ENCODE measurements at regions not wholly inside any gene's neighbourhood (a gene's known extent, or its start where the extent isn't known, plus 50 kb on each side); places are given as distances from the start of the nearest gene placed in this dataset.
"Not testable (repeated sequence)": the region's sequence is repeated elsewhere in the genome, so short reads cannot be mapped to it uniquely, and the experiment has no call there.

GRCh38 chrX:13179586-13179985 is 135.2 kb upstream of the FAM9C start:
- no peak for DNase-seq

GRCh38 chrX:13179100-13179499 is 134.7 kb upstream of the FAM9C start:
- no peak for DNase-seq

- no peak for DNase-seq
These were observed 133.6 kb upstream of the FAM9C start for GRCh38 chrX:13177921-13178566.

- no peak for DNase-seq
These were observed 130.6 kb upstream of the FAM9C start for GRCh38 chrX:13175056-13175455.

GRCh38 chrX:13170966-13171558 is 126.6 kb upstream of the FAM9C start:
- DNase-seq = no peak

- DNase-seq = no peak
These were observed 125.3 kb upstream of the FAM9C start for GRCh38 chrX:13169684-13170083.

GRCh38 chrX:13168269-13168668 is 123.8 kb upstream of the FAM9C start:
- DNase-seq = no peak

- DNase-seq = no peak
These were observed 123.2 kb upstream of the FAM9C start for GRCh38 chrX:13167481-13168231.

GRCh38 chrX:13165266-13166189 is 121.1 kb upstream of the FAM9C start:
- no peak for DNase-seq

- DNase-seq = no peak
These were observed 120.2 kb upstream of the FAM9C start for GRCh38 chrX:13164611-13165010.

GRCh38 chrX:13162772-13163410 is 118.5 kb upstream of the FAM9C start:
- DNase-seq = no peak

GRCh38 chrX:13159886-13160285 is 115.5 kb upstream of the FAM9C start:
- DNase-seq = no peak

GRCh38 chrX:13158911-13159310 is 114.5 kb upstream of the FAM9C start:
- peak; percentile 40 for DNase-seq

GRCh38 chrX:13155550-13155949 is 111.1 kb upstream of the FAM9C start:
- not testable (repeated sequence) for DNase-seq

GRCh38 chrX:13153796-13154195 is 109.4 kb upstream of the FAM9C start:
- DNase-seq = no peak

- no peak for DNase-seq
These were observed 108.2 kb upstream of the FAM9C start for GRCh38 chrX:13152518-13153185.

- no peak for DNase-seq
These were observed 107.6 kb upstream of the FAM9C start for GRCh38 chrX:13151828-13152517.

- no peak for DNase-seq
These were observed 105.4 kb upstream of the FAM9C start for GRCh38 chrX:13149702-13150350.

GRCh38 chrX:13147733-13148132 is 103.3 kb upstream of the FAM9C start:
- DNase-seq = no peak

- DNase-seq = no peak
These were observed 102.7 kb upstream of the FAM9C start for GRCh38 chrX:13147147-13147546.
